Osteoblast (primary cell): ENCODE measurements at regions not wholly inside any gene's neighbourhood (a gene's known extent, or its start where the extent isn't known, plus 50 kb on each side); places are given as distances from the start of the nearest gene placed in this dataset.

Experiments used
- DNase-seq: peaks from one replicate; pipeline ENCODE4 v3.0.0; 2011; ENCODE audit warnings: low spot score, mixed read lengths; ENCODE audit not compliant: insufficient read length; ENCODE audit errors: missing footprints
- H2AFZ ChIP-seq: 2 replicates; pipeline ENCODE4 v1.6.0; 2011; ENCODE audit warnings: mild to moderate bottlenecking, low read length
- H3K27ac ChIP-seq: 2 replicates; pipeline ENCODE4 v1.5.1; 2011; ENCODE audit warnings: mild to moderate bottlenecking, low read depth, low read length, moderate library complexity
- H3K27me3 ChIP-seq: 2 replicates; pipeline ENCODE4 v1.6.0; 2012; ENCODE audit warnings: mild to moderate bottlenecking, control low read depth, inconsistent platforms, low read length, moderate library complexity; ENCODE audit not compliant: insufficient read depth
- H3K36me3 ChIP-seq: 2 replicates; pipeline ENCODE4 v1.5.1; 2011; ENCODE audit warnings: mild to moderate bottlenecking, low read length, control low read depth, moderate library complexity; ENCODE audit not compliant: insufficient read depth
- H3K4me1 ChIP-seq: 2 replicates; pipeline ENCODE4 v1.5.1; 2011; ENCODE audit warnings: mild to moderate bottlenecking, low read length, control low read depth, moderate library complexity; ENCODE audit not compliant: insufficient read depth
- H3K4me2 ChIP-seq: 2 replicates; pipeline ENCODE4 v1.6.0; 2011; ENCODE audit warnings: mild to moderate bottlenecking, low read length; ENCODE audit not compliant: insufficient read depth
- H3K4me3 ChIP-seq: fragments of 200-600 bp; sonication (generic); 3 replicates; pipeline ENCODE4 v1.5.1; 2012; ENCODE audit warnings: mild to moderate bottlenecking, low read length, inconsistent platforms; ENCODE audit not compliant: insufficient read depth
- H3K79me2 ChIP-seq: 2 replicates; pipeline ENCODE4 v1.6.0; 2012; ENCODE audit warnings: mild to moderate bottlenecking, low read length, control low read depth, inconsistent platforms; ENCODE audit not compliant: insufficient read depth
- H3K9me3 ChIP-seq: 2 replicates; pipeline ENCODE4 v1.5.1; 2011; ENCODE audit warnings: low read depth, low read length, control low read depth
- H4K20me1 ChIP-seq: 2 replicates; pipeline ENCODE4 v1.6.0; 2012; ENCODE audit warnings: mild to moderate bottlenecking, low read length, control low read depth; ENCODE audit not compliant: insufficient read depth
- CTCF ChIP-seq: IDR thresholded peaks from 2 replicates; pipeline ENCODE4 v1.5.1; 2011; ENCODE audit warnings: mild to moderate bottlenecking, low read depth, low read length, moderate library complexity; ENCODE audit errors: extremely low read depth

GRCh38 chr3:82058809-82059208 is 297.4 kb upstream of the GBE1 start:
- Histone ChIP-seq H3K27me3 (no peaks in the 10 kb centered on the region), H3K9me3 (no peaks in the 10 kb centered on the region), H2AFZ (no peak overlapping the region), H3K79me2 (no peaks in the 10 kb centered on the region), H3K27ac (no peak overlapping the region), H3K4me3 (no peak overlapping the region), H3K4me1 (no peaks in the 10 kb centered on the region), H3K4me2 (no peak overlapping the region), H4K20me1 (no peaks in the 10 kb centered on the region), H3K36me3 (no peaks in the 10 kb centered on the region)
- no peak for TF ChIP-seq CTCF
- DNase-seq: no peak

- no peak overlapping the region for H2AFZ ChIP-seq
- no peak for DNase-seq
- no peaks in the 10 kb centered on the region for H3K4me1 ChIP-seq
- no peaks in the 10 kb centered on the region for H3K9me3 ChIP-seq
- no peak overlapping the region for H3K4me2 ChIP-seq
- H3K36me3 ChIP-seq: no peaks in the 10 kb centered on the region
- H3K27ac ChIP-seq: no peak overlapping the region
- H3K79me2 ChIP-seq: no peaks in the 10 kb centered on the region
- no peaks in the 10 kb centered on the region for H4K20me1 ChIP-seq
- H3K27me3 ChIP-seq: no peaks in the 10 kb centered on the region
- no peak overlapping the region for H3K4me3 ChIP-seq
- no peak for TF ChIP-seq CTCF
Measured at GRCh38 chr3:82055792-82056191, 294.3 kb upstream of the GBE1 start.

GRCh38 chr3:82054849-82055248 is 293.4 kb upstream of the GBE1 start:
- H3K9me3 ChIP-seq: no peaks in the 10 kb centered on the region
- DNase-seq: no peak
- H3K27ac ChIP-seq: no peak overlapping the region
- no peaks in the 10 kb centered on the region for H3K27me3 ChIP-seq
- no peak overlapping the region for H2AFZ ChIP-seq
- H3K4me3 ChIP-seq: no peak overlapping the region
- H3K4me2 ChIP-seq: no peak overlapping the region
- H3K79me2 ChIP-seq: no peaks in the 10 kb centered on the region
- no peaks in the 10 kb centered on the region for H3K4me1 ChIP-seq
- no peak for TF ChIP-seq CTCF
- no peaks in the 10 kb centered on the region for H3K36me3 ChIP-seq
- no peaks in the 10 kb centered on the region for H4K20me1 ChIP-seq

- no peaks in the 10 kb centered on the region for H4K20me1 ChIP-seq
- no peak for DNase-seq
Measured at GRCh38 chr3:82053236-82053635, 291.8 kb upstream of the GBE1 start.

More at GRCh38 chr3:82053236-82053635, 291.8 kb upstream of the GBE1 start:
- H3K27me3 ChIP-seq: no peaks in the 10 kb centered on the region
- no peak overlapping the region for H2AFZ ChIP-seq
- no peaks in the 10 kb centered on the region for H3K4me1 ChIP-seq
- TF ChIP-seq CTCF: no peak
- no peaks in the 10 kb centered on the region for H3K9me3 ChIP-seq
- no peaks in the 10 kb centered on the region for H3K36me3 ChIP-seq
- no peak overlapping the region for H3K4me3 ChIP-seq
- no peak overlapping the region for H3K27ac ChIP-seq
- no peak overlapping the region for H3K4me2 ChIP-seq
- no peaks in the 10 kb centered on the region for H3K79me2 ChIP-seq
